HG03442 (cell line): ENCODE measurements at regions not wholly inside any gene's neighbourhood (a gene's known extent, or its start where the extent isn't known, plus 50 kb on each side); places are given as distances from the start of the nearest gene placed in this dataset.

ENCODE experiments used
- ATAC-seq: cut with Tn5 transposase; IDR thresholded peaks from one replicate; pipeline ENCODE4 v1.9.1; 2021; ENCODE audit warnings: mild to moderate bottlenecking, moderate library complexity; ENCODE audit not compliant: unreplicated experiment

DNA sequence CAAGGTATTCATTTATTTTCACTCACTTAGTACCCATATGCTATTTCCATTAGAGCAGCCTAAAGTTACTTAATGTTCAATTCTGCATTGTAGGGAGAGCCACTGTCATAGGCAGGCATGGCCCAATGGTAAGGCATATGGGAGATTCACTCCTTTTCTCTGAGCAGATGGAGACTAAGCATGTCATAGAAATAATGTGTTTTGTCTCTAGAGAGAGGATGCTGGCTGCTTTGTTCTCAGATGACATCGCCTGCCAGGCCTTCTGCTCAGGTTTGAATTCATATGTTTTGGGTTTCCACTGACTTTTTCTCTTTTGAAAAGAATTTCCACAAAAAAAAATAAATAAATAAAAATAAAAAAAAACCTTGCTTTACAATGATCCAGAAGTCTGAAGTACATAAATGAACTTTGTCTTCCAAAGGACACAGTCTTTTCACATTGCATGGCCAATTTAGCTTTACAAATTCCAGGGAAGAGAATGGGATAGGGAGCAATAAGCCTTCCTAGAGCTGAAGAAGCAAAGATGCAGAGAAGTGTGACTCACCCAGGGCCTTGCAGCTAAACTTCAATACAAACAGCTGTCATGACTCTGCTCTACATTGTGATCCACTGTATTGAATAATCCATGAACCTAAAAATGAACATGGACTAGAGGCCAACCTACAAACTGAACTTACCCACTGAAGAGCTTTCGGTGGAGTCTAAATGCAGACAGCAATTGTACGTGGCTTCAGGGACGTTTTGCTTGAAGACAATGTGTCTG, 422.5 kb downstream of the CMPK2 start:
- ATAC-seq: no peak

DNA sequence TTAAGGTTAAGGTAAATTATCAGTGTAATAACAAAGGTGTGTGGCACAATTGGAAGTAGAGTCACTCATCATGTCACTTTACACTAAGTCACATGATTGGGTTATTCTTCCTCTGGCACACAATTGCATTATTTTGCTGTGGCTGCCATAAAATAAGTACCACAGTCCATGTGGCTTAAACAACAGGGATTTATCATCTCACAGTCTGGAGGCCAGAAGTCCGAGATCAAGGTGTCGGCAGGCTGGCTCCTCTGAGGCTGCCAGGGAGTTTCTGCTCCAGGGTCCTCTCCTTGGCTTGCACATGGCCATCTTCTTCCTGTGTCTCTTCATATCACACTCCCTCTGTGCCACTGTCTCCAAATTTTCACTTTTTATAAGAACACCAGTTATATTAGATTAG, 421.2 kb downstream of the CMPK2 start:
- ATAC-seq: no peak

DNA sequence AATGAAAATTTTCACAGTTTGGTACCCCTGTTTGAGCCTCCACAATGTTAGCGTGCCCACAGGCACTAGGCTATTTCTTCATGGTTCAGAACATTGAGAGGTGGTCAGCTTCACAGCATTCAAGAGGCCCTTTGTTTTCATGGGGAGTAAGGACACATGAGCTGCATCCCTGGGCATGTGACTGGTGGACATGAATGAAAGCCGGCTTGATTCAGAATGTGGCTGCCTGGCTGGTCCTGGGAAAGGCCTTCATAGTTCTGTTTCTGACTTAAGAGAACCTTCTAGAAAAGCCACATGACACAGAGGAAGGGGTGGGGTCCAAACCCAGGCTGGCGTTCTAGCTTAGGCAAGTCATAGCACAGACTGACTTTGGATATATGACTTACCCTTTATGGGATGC, 420.6 kb downstream of the CMPK2 start:
- no peak for ATAC-seq

- no peak for ATAC-seq
Measured at GRCh38 chr2:6446938-6447608, 418.6 kb downstream of the CMPK2 start.

GRCh38 chr2:6448893-6449292, 416.8 kb downstream of the CMPK2 start:
- no peak for ATAC-seq

DNA sequence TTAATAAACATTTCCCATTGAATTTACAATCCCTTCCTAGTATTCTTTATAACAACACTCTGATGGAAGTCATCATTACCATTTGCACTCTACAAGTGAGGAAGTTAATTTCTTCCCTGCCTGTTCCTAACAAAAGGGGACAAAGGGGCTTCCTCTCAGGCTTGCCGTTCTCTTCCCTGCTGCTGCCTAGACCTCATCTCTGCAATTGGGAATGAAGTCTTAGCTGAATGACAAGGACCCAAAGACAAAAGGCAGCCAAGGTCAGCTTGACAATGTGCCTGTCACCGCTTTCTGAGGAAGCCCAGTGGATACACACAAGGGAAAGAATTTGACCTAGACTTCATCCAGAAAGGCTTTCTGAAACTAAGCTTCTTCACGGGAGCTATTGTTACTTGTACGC, 416.4 kb downstream of the CMPK2 start:
- ATAC-seq: no peak

DNA sequence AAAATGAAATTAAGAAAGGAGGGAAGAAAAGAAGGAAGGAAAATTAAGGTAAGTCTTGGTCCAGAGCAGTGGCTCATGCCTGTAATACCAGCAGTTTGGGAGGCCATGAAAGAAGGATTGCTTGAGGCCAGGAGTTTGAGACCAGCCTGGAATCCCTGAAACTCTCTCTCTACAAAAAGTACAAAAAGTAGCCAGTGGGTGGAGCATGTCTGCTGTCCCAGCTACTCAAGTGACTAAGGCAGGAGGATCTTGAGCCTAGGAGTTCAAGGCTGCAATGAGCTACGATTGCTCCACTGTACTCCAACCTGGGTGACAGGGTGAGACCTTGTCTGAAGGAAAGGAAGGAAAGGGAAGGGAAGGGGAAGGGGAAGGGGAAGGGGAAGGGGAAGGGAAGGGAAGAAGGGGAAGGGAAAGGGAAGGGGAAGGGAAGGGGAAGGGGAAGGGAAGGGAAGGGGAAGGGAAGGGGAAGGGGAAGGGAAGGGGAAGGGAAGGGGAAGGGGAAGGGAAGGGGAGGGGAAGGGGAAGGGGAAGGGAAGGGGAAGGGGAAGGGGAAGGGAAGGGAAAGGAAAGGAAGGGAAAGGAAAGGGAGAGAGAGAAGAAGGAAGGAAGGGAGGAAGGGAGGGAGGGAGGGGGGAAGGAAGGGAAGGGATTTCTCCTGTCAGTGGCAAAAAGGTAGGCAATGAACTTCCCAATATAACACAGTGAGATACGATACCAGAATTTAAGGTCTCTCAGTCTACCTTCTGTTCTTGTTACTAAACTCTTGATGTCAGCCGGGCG, 412.8 kb downstream of the CMPK2 start:
- ATAC-seq: no peak

GRCh38 chr2:6454286-6454990, 411.3 kb downstream of the CMPK2 start:
- ATAC-seq: no peak

DNA sequence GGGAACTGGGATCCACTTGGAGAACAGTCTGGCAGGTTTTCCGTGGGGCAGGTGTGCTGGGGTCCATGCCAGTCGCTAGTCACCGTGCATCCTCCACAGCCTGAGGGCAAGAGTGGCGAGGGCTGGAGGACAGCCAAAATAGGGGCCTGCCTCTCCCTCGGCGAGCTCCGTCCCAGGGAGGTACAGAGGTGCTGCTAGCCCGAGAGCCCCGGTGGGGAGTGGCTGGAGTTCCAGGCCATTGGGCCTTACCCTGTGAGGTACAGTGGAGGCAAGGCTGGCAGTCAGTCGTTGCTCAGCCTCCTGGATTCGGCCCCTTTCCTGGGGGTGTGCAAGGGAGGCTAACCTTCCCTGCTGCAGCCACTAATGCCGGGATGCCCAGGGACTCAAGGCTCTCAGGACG, 406.6 kb downstream of the CMPK2 start:
- no peak for ATAC-seq

DNA sequence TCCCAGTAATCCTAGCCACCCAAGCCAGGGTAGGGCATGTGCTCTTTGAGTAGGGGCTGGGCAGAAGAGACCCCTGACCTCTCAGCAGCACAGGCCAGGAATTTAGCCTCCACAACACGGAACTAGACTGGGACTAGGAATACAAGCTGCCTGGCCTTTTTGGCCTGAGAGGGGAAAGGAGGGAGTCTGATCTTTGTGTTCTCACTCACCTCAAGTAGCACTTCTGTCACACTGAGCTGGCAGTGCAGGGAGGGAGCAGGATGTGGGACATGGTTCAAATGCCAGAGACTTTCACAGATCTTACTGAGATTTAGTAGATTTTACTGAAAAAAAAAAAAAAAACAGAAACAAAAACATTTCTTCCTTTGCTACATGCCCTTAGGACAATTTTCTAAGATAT, 395.2 kb downstream of the CMPK2 start:
- ATAC-seq: no peak

DNA sequence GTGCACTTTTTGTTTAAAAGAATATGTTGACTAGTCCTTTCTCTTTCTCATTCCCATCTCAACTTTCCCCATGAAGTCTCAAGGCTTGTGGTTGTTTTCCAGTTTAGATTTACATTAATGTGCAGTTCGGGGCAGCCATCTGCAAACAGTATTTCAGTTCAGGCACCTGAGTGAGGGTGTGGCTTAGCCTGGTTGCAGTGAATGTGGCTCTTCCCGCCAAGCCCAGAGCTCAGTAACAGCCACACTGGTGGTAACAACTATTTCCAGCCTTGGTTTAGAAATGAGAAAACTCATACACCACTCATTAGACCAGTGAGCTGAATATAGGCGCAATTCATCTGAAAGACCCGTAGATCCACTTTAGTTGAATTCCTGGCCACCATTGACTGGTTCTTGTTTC, 394.3 kb downstream of the CMPK2 start:
- no peak for ATAC-seq

DNA sequence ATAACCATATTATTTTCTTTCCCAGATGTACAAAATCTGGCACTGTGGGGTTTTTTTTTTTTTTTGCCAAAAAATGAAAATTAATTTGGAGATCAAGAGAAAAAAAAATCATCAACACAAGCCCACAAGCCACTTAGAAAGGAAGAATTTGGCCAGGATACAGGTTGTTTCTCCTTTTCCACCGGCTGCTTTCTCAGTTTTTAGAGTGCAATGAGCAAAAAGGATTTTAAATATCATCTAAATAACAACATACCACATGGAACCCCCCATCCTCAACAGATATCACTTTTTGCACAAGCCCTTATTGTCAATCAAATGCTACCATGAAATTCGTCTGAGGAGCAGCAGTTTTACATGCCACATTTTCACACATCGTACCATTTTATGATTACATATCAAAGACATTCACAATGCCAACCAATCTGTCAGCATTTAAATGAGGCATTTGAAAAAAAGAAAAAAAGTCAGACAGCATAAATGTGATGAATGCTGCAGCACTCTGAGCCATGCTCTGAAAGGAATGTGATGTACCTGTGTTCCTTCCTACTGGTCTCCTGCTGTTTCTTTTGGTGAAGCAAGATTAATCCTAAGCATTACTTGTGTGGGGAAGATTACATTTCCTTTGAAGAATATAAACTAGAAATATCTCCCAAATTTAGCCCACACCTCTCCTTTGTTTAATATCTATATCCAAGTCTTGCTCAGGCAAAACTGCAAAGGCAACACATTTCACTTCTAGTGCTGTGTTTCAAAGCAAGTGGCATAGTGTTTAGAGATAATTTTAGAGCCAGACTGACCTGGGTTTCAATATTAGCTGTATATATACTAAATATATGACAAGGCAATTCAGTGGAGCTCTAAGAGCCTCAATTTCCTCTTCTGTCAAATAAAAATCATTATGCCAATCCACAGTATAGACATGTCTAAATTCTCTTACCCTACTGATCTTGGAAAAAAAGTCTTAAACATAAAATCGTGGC, 391.3 kb downstream of the CMPK2 start:
- no peak for ATAC-seq

DNA sequence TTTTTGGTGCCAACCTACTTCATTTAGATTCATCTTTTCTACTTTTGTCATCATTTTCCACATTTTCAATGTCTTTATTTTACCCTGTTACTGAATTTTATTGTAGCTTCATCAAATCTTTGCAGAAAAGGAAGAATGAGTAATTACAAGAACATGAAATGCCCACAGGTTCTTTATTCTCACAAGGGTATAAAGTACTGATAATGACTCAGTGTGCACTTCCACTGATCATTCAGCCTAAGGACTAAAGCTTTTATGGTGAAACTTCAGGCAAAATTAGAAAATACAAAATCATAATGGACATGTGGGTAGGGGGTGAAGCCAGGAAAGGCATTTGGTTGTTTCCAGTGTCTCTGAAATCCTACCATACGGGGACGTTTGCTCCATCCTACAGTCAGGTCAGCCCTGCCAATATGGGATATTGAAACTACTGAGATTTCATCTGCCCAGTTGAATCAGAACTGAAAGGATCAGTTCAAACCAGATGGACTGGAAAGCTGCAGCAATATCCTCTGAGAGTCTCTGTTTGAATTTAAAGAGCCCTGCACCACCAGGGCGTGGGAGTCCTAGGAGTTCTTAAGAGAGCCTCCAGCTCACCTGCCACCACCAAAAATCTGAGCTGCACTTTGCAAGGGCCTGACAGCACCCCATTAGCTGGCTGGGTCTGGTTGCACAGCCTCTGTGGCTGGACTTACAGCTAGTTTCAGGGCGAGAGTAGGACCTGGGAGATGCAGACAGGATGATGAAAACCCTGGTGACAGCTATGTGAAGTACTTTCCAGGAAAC, 390.4 kb downstream of the CMPK2 start:
- ATAC-seq: no peak

GRCh38 chr2:6480514-6480913, 385.2 kb downstream of the CMPK2 start:
- no peak for ATAC-seq

DNA sequence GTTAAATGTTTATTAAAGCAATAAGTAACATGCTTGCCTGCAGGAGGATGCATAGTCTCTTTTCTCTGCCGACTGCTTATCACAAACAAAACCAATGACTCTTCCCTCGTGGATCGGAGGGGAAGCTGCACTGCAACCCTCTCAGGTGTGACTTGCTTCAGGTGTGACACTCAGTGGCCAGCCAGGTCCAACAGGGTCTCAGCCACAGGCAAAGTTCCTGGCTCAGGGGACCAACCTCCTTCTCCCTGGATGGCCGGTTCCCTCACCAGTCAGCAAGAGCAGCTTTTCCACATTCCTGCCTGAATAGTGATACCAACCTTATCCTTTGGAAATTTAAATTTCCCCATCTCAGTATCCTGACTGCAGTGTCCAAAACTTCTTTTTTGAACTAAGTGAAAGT, 383.5 kb downstream of the CMPK2 start:
- no peak for ATAC-seq

- no peak for ATAC-seq
Measured at GRCh38 chr2:6487765-6488164, 377.9 kb downstream of the CMPK2 start.

GRCh38 chr2:6492573-6492972, 373.1 kb downstream of the CMPK2 start:
- no peak for ATAC-seq

- no peak for ATAC-seq
Measured at GRCh38 chr2:6493266-6493665, 372.4 kb downstream of the CMPK2 start.

DNA sequence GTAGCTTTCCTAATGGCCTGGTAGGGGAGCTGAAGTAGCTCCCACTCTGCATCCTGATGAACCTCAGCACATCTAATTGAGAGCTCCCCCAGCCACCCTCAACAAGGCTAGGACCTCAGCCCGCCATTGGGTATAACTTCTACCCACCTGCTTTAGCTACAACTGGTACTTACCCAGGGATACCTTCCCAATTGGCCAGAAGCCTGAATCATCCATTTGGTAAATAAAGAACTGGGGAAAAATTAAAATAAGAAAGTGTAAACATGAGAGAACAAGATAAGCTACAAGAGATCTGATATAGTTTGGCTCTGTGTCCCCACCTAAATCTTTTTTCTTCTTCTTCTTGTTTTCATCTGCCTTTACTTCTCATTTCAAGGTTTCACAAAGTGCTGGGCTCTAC, 372.0 kb downstream of the CMPK2 start:
- ATAC-seq: no peak
